H9 (cell line): ENCODE measurements at regions not wholly inside any gene's neighbourhood (a gene's known extent, or its start where the extent isn't known, plus 50 kb on each side); places are given as distances from the start of the nearest gene placed in this dataset.
A peak's percentile ranks its signal among the peaks of the same experiment; 100 is the strongest.

Source experiments
- DNase-seq: peaks from one replicate; pipeline ENCODE4 v3.0.0-alpha.2; 2017
- H2AFZ ChIP-seq: one replicate; pipeline ENCODE4 v1.6.1; 2013; ENCODE audit warnings: mild to moderate bottlenecking, low read length, control low read depth, moderate library complexity
- H2AK5ac ChIP-seq: 2 replicates; pipeline ENCODE4 v1.6.1; 2013; ENCODE audit warnings: low read length, control low read depth, mixed read lengths; ENCODE audit not compliant: insufficient read length
- H2BK120ac ChIP-seq: one replicate; pipeline ENCODE4 v1.6.1; 2013; ENCODE audit warnings: low read depth, mild to moderate bottlenecking, low read length, control low read depth, inconsistent platforms; ENCODE audit not compliant: poor library complexity, severe bottlenecking
- H2BK12ac ChIP-seq: 2 replicates; pipeline ENCODE4 v1.6.1; 2013; ENCODE audit warnings: low read length, control low read depth, mixed read lengths, low read depth; ENCODE audit not compliant: insufficient read length
- H2BK15ac ChIP-seq: 2 replicates; pipeline ENCODE4 v1.6.1; 2013; ENCODE audit warnings: low read depth, low read length, control low read depth
- H2BK20ac ChIP-seq: one replicate; pipeline ENCODE4 v1.6.1; 2013; ENCODE audit warnings: low read depth, mild to moderate bottlenecking, low read length, control low read depth, inconsistent platforms; ENCODE audit not compliant: poor library complexity, severe bottlenecking
- H2BK5ac ChIP-seq: 2 replicates; pipeline ENCODE4 v1.6.1; 2013; ENCODE audit warnings: low read length, control low read depth, mixed read lengths; ENCODE audit not compliant: insufficient read length
- H3K14ac ChIP-seq: 2 replicates; pipeline ENCODE4 v1.6.1; 2013; ENCODE audit warnings: low read length, control low read depth; ENCODE audit not compliant: insufficient read depth
- H3K18ac ChIP-seq: 2 replicates; pipeline ENCODE4 v1.6.1; 2013; ENCODE audit warnings: low read depth, mild to moderate bottlenecking, mixed read lengths, low read length, control low read depth; ENCODE audit not compliant: insufficient read length
- H3K23ac ChIP-seq: 2 replicates; pipeline ENCODE4 v1.6.1; 2013; ENCODE audit warnings: low read length, control low read depth, mixed read lengths, low read depth; ENCODE audit not compliant: insufficient read length
- H3K23me2 ChIP-seq: 2 replicates; pipeline ENCODE4 v1.6.1; 2013; ENCODE audit warnings: low read depth, mild to moderate bottlenecking, mixed read lengths, low read length, control low read depth; ENCODE audit not compliant: insufficient read length, poor library complexity, severe bottlenecking
- H3K27ac ChIP-seq: 2 replicates; pipeline ENCODE4 v1.5.1; 2013; ENCODE audit warnings: low read length, control low read depth, mixed read lengths, low read depth; ENCODE audit not compliant: insufficient read length
- H3K27me3 ChIP-seq: 2 replicates; pipeline ENCODE4 v1.6.1; 2013; ENCODE audit warnings: low read length, control low read depth, inconsistent platforms; ENCODE audit not compliant: insufficient read depth
- H3K4ac ChIP-seq: 2 replicates; pipeline ENCODE4 v1.6.1; 2013; ENCODE audit warnings: low read depth, mild to moderate bottlenecking, control low read depth, inconsistent platforms, low read length, moderate library complexity
- H3K4me1 ChIP-seq: 2 replicates; pipeline ENCODE4 v1.6.1; 2013; ENCODE audit warnings: low read length, control low read depth, inconsistent platforms; ENCODE audit not compliant: insufficient read depth
- H3K4me2 ChIP-seq: 2 replicates; pipeline ENCODE4 v1.6.1; 2013; ENCODE audit warnings: low read length, control low read depth, mixed read lengths; ENCODE audit not compliant: insufficient read length, insufficient read depth
- H3K56ac ChIP-seq: 2 replicates; pipeline ENCODE4 v1.6.1; 2013; ENCODE audit warnings: low read depth, mild to moderate bottlenecking, mixed read lengths, low read length, control low read depth; ENCODE audit not compliant: insufficient read length
- H3K79me1 ChIP-seq: 2 replicates; pipeline ENCODE4 v1.6.1; 2013; ENCODE audit warnings: low read depth, mild to moderate bottlenecking, moderate library complexity, low read length, control low read depth, inconsistent platforms; ENCODE audit not compliant: insufficient read depth, poor library complexity, severe bottlenecking
- H3K79me2 ChIP-seq: 2 replicates; pipeline ENCODE4 v1.6.1; 2013; ENCODE audit warnings: low read length, control low read depth, inconsistent platforms; ENCODE audit not compliant: insufficient read depth
- H3K9ac ChIP-seq: 2 replicates; pipeline ENCODE4 v1.6.1; 2013; ENCODE audit warnings: low read length, control low read depth, mixed read lengths; ENCODE audit not compliant: insufficient read length; ENCODE audit errors: extremely low read depth
- H3K9me3 ChIP-seq: one replicate; pipeline ENCODE4 v1.6.1; 2013; ENCODE audit warnings: low read depth, low read length, inconsistent platforms; ENCODE audit not compliant: control insufficient read depth
- H3T11ph ChIP-seq: one replicate; pipeline ENCODE4 v1.6.1; 2013; ENCODE audit warnings: mild to moderate bottlenecking, low read length, control low read depth, inconsistent platforms
- H4K20me1 ChIP-seq: one replicate; pipeline ENCODE4 v1.6.1; 2013; ENCODE audit not compliant: control insufficient read depth, insufficient read length, insufficient read depth
- H4K5ac ChIP-seq: 2 replicates; pipeline ENCODE4 v1.6.1; 2013; ENCODE audit warnings: low read depth, mild to moderate bottlenecking, mixed read lengths, low read length, control low read depth; ENCODE audit not compliant: insufficient read length
- H4K8ac ChIP-seq: replicated peaks from 2 replicates; pipeline ENCODE4 v1.6.1; 2013; ENCODE audit warnings: low read length, control low read depth, mixed read lengths, low read depth; ENCODE audit not compliant: insufficient read length
- H4K91ac ChIP-seq: 2 replicates; pipeline ENCODE4 v1.6.1; 2013; ENCODE audit warnings: low read depth, mild to moderate bottlenecking, moderate library complexity, mixed read lengths, low read length, control low read depth; ENCODE audit not compliant: insufficient read length
- H3K27ac Mint-ChIP-seq, 3 experiments: 2 replicates in 2 of 3; 3 replicates in 1 of 3; pipeline ENCODE4 v1.8.0; 2020 to 2021; ENCODE audit warnings: mixed read lengths in 3 of 3, mild to moderate bottlenecking in 1 of 3, moderate library complexity in 1 of 3
- H3K27me3 Mint-ChIP-seq: 2 replicates; pipeline ENCODE4 v1.8.0; 2021; ENCODE audit warnings: low read depth, mild to moderate bottlenecking, moderate library complexity, mixed read lengths
- H3K36me3 Mint-ChIP-seq, 3 experiments: 2 replicates in 2 of 3; 3 replicates in 1 of 3; pipeline ENCODE4 v1.8.0; 2020 to 2021; ENCODE audit warnings: low read depth in 3 of 3, mixed read lengths in 3 of 3; ENCODE audit not compliant: insufficient read depth in 1 of 3
- H3K4me1 Mint-ChIP-seq, 2 experiments: 2 replicates each; pipeline ENCODE4 v1.8.0; 2020; ENCODE audit warnings: mixed read lengths in 2 of 2
- H3K4me3 Mint-ChIP-seq, 2 experiments: 2 replicates in 1 of 2; 3 replicates in 1 of 2; pipeline ENCODE4 v1.8.0; 2020 to 2021; ENCODE audit warnings: mild to moderate bottlenecking in 2 of 2, mixed read lengths in 2 of 2, moderate library complexity in 1 of 2
- H3K9me3 Mint-ChIP-seq, 2 experiments: 2 replicates in 1 of 2; 3 replicates in 1 of 2; pipeline ENCODE4 v1.8.0; 2020; ENCODE audit warnings: mild to moderate bottlenecking in 2 of 2, mixed read lengths in 2 of 2, moderate library complexity in 1 of 2
- WGBS: extraction: QIAGEN DNeasy Blood & Tissue Kit; methylation state at CpG from one replicate; pipeline ENCODE4 v1.1.7; 2013; ENCODE audit warnings: missing lambda C conversion rate, low lambda C conversion rate, mixed read lengths; ENCODE audit not compliant: insufficient read length; ENCODE audit errors: extremely low coverage; 5-methylcytosine and 5-hydroxymethylcytosine counted together
- TF ChIP-seq, protein P1 (sequence below): fragments of 200-600 bp; sonication (generic); conservative IDR thresholded peaks from 3 replicates; pipeline ENCODE4 v1.8.0; 2021; ENCODE audit warnings: antibody characterized with exemption, mild to moderate bottlenecking

DNA sequence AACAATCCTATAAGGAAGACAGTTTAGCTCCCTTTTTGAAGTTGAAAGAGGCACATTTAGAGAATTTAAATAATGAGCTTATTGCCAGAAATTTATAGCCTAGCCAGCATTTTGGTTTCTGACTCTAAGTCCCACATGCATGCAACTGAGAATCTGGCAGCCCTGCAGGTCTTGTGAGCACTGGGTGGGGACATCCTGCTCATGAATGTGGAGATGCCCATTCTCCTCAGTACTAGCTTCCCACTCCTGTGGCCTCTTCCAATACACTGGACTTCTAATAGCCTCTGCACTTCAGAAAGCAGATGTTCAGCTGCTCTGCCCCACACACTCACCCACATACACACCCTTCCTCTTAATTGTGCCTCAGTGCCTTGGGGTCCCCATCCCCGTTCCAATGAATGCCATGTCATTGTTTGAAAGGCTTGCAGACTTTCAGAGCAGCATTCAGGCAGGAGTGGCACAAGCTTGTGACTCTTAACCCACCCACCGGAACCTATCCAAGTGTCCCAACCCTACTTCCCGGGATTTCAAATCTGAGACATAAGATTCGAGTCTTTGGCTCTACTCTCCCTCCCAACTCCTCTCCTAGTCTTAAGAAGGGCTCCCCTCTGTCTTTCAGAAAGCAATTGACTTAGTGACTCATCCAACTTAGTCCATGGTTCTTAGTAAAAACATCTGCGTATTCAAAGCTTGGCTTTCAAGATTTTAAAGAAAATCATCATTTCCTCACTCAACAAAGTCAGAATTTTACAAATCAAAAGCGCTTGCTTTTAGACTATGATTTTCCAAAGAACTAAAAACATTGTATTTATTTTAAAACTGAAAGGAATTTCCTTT, 80.0 kb upstream of the FREM2 start:
- H4K91ac ChIP-seq, result no peak overlapping the region
- WGBS, result no CpG with 5 or more reads among the region's 6 CpGs
- no peak overlapping the region for H3K23ac ChIP-seq
- no peak overlapping the region for H2AFZ ChIP-seq
- H2BK15ac ChIP-seq, result no peak overlapping the region
- Mint-ChIP-seq H3K27ac (peak overlapping the region in 1 of 3 experiments; percentile 74; a peak in 2 of 7 replicates), H3K4me1 (peaks cover 10 to 24% of the 10 kb centered on the region in 2 experiments), H3K4me3 (no peak overlapping the region), H3K27me3 (no peaks in the 10 kb centered on the region), H3K9me3 (no peaks in the 10 kb centered on the region), H3K36me3 (no peaks in the 10 kb centered on the region)
- no peak overlapping the region for H2BK5ac ChIP-seq
- no peaks in the 10 kb centered on the region for H3K9me3 ChIP-seq
- no peak overlapping the region for H3K18ac ChIP-seq
- no peak overlapping the region for H2AK5ac ChIP-seq
- no peak overlapping the region for H3T11ph ChIP-seq
- H4K8ac ChIP-seq, result no peak overlapping the region
- H3K4ac ChIP-seq, result no peak overlapping the region
- H3K27ac ChIP-seq, result no peak overlapping the region
- no peaks in the 10 kb centered on the region for H4K20me1 ChIP-seq
- H3K9ac ChIP-seq, result no peak overlapping the region
- H3K79me2 ChIP-seq, result no peaks in the 10 kb centered on the region
- no peak overlapping the region for H2BK12ac ChIP-seq
- H2BK120ac ChIP-seq, result no peak overlapping the region
- TF ChIP-seq, protein P1, sequence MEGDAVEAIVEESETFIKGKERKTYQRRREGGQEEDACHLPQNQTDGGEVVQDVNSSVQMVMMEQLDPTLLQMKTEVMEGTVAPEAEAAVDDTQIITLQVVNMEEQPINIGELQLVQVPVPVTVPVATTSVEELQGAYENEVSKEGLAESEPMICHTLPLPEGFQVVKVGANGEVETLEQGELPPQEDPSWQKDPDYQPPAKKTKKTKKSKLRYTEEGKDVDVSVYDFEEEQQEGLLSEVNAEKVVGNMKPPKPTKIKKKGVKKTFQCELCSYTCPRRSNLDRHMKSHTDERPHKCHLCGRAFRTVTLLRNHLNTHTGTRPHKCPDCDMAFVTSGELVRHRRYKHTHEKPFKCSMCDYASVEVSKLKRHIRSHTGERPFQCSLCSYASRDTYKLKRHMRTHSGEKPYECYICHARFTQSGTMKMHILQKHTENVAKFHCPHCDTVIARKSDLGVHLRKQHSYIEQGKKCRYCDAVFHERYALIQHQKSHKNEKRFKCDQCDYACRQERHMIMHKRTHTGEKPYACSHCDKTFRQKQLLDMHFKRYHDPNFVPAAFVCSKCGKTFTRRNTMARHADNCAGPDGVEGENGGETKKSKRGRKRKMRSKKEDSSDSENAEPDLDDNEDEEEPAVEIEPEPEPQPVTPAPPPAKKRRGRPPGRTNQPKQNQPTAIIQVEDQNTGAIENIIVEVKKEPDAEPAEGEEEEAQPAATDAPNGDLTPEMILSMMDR, result no peak
- H3K4me1 ChIP-seq, result peaks cover 9% of the 10 kb centered on the region; the same call in 1 of the 2 replicates
- no peaks in the 10 kb centered on the region for H3K27me3 ChIP-seq
- H2BK20ac ChIP-seq, result no peak overlapping the region
- DNase-seq, result no peak
- H3K4me2 ChIP-seq, result no peak overlapping the region
- no peak overlapping the region for H3K14ac ChIP-seq
- no peaks in the 10 kb centered on the region for H3K23me2 ChIP-seq
- no peaks in the 10 kb centered on the region for H3K79me1 ChIP-seq
- H4K5ac ChIP-seq, result no peak overlapping the region
- H3K56ac ChIP-seq, result no peak overlapping the region
